ENCODE measurements at regions not wholly inside any gene's neighbourhood (a gene's known extent, or its start where the extent isn't known, plus 50 kb on each side); places are given as distances from the start of the nearest gene placed in this dataset.
A peak's percentile ranks its signal among the peaks of the same experiment; 100 is the strongest.
"Not testable (repeated sequence)": the region's sequence is repeated elsewhere in the genome, so short reads cannot be mapped to it uniquely, and the experiment has no call there.

DNA sequence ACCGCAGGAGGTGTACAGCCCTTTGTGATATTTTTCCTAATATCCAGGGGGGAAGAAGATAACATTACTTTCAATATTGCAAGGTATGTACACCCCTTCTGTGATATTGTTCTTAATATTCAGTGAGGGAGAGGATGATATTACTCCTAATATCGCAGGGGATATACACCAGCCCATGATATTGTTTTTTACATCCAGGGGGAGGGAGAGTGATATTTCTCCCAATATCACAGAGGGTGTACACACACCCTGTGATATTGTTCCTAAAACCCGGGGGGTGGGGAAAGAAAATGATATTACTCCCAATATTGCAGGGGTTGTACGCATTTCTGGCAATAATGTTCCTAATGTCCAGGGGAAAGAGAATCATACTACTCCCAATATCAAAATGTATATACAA is 58.0 kb upstream of the SLC25A48 start:
- no peak for DNase-seq

DNA sequence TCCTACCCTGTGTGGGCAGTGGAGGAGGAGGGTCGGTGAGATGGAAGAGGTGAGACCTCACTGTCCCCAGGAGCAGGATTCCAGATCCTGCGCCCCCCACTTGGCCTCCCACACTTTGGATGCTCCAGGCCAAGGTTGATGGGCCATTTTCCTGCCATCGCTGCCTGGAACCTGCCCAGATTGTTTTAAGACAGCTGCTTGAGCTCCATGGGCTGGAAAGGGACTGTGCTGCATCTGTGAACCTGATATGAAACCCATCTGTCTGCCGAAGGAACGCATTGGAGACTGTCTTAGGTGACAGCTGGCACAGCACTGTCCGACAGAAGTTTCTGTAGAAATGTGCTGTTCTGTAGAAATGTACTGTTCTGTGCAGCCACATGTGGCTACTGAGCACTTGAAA is 72.7 kb upstream of the SLC25A48 start:
- no peak for DNase-seq

DNA sequence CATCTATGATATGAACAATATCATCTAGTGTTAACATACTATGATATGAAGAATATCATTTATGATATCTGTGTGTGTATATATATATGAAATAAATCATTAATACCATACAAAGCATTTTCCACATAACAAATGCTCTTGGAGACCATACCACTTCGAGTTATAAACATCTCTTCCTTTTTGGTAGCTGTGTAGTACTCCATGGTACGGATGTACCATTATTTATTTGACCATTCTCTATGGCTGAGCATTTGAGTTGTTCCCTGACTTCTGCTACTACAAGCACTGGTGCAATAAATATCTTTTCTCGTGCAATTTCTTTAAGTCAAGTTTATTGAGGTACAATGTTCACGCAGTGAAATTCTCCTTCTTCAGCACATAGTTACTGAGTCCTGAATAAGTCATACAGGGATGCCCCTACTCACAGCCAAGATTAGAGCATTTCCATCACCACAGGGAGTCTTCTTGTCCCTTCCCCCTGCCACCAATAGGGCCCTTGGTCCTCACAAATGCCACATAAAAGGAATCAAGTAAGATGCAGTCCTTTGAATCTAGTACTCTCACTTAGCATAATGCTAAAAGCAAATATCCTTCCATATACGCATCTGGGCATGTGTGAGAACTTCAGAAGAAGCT is 75.2 kb upstream of the SLC25A48 start:
- DNase-seq, result no peak

DNA sequence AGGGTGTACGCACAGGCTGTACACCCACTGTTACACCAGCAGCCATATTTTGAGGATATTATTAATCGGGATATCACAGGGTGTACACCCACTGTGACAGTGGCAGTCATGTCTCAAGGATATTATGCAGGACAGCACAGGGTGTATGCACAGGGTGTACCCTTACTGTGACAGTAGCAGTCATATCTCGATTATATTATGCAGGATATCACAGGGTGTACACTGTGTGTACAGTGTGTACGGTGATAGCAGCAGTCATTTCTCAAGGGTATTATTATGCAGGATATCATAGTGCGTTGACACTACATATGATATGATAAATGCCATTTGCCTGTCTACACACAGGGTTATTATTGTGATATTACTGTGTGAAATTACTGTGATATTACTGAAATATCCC is 80.5 kb upstream of the SLC25A48 start:
- DNase-seq, result no peak

- no peak for DNase-seq
These were observed 84.0 kb upstream of the SLC25A48 start for GRCh38 chr5:135750506-135750905.

GRCh38 chr5:135747824-135748223 is 86.6 kb upstream of the SLC25A48 start:
- no peak for DNase-seq

DNA sequence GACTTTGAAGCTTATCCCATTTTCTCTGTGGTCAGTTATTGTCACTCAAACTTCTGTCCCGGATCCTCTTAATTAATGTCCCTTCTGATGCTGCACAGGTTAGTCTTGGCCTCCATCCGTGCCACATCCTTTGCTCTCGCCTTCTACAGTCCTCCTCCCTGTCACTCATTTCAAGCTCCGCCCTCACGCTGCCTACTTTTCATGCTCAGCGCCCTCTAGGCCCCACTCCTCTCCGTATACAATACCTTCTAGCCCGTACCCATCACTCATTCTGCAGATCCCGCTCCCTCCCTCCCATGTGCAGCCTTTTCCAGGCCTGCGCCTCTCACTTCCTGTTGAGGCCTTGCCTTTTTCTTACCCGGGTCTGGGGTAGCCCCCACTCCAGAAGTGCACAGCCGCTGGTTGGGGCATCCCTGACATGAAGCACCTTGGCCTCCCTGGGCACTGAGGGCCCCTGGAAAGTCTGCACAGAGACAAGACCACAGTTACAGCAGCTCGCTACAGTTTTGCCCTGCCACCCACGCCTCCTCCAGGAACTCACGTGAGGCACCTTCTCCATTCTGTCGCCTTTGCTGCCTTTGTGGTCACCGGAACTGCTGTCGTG is 88.5 kb upstream of the SLC25A48 start:
- no peak for DNase-seq

DNA sequence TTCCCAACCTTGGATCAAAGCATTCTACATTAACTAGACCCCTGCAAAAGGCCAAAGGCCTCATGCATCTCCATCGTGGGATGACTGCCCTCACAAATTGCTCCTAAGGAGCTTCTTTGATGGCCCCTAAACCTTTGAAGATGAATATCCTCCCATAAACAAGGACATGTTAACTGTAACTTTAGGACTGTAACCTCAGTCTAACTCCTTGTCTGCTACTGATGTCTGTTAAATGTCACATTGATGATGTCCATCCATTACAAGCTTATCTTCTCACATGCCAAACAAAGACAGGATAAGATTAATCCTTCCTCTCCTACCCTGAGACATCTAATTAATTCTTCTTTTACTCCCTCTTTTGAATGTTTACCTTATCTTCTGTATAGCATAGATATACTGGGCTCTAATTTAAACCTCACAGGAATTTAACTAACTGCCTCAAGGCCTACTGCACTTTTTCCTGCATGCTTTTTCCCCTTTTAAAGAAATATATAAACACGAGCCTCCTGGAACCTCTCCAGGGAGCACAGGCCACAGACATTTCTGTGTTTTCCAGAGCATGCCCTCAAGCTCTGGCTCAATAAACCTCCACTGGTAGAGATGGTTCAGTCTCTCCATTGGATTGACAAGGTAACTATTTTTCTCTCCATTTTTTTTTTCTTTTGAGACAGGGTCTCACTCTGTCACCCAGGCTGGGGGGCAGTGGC is 90.6 kb upstream of the SLC25A48 start:
- no peak for DNase-seq

DNA sequence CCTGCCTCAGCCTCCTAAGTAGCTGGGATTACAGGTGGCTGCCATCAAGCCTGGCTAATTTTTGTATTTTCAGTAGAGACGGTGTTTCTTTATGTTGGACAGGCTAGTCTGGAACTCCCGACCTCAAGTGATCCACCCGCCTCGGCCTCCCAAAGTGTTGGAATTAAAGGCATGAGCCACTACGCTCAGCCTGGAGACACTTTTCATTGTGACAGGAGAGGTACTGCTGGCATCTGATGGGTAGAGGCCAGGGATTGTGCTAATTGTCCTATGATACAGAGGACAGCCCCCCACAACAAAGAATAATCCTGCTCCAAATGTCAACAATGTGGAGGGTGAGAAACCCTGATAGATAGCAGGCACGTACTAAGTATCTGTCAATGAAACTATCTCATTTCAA is 91.3 kb upstream of the SLC25A48 start:
- DNase-seq, result no peak

- DNase-seq, result not testable (repeated sequence)
These were observed 92.2 kb upstream of the SLC25A48 start for GRCh38 chr5:135742240-135742639.

- no peak for DNase-seq
These were observed 93.4 kb upstream of the SLC25A48 start for GRCh38 chr5:135741040-135741439.

- DNase-seq, result no peak
These were observed 94.0 kb upstream of the SLC25A48 start for GRCh38 chr5:135740475-135740874.

DNA sequence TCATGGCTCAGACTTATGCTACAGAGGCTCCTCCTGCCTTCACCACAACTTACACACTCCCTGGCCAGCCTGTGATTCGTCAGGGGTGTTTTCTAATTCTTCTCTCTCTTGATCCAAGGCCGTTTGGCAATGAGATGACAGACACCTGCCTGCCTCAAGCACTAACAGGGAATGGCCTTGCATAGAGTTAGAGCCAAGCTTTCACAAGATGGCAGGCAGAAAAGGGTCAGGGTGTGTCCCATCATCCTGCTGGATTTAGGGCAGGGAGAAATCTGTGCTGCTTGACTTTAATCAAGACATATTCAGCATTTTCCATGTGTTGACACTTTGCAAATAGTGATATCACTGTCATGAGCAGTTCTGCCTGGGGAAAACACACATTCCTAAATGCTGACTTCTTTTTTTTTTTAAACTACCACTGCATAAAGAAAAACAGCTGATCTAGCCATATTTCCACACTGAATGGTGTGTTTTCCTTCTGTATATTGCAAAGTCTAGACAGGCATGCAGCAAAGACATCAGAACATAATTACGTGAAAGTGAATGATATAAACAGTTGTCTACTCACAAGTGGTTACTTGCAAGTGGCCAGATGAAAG is 95.0 kb upstream of the SLC25A48 start:
- DNase-seq, result peak; percentile 29

DNA sequence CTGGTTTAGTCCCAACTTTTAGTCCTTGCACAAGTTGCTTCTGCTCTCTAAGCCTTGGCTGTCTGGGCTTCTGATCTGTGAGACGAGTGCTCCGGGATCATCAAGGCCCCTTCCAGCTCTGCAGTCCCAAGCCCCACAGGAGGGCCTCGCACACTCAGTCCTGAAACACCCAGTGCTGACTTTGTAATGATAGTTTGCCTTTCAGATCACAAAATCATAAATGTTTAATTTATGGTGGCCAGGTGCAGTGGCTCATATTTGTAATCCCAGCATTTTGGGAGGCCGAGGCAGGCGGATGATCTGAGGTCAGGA is 95.9 kb upstream of the SLC25A48 start:
- no peak for DNase-seq

- DNase-seq, result no peak
These were observed 96.5 kb upstream of the SLC25A48 start for GRCh38 chr5:135737701-135738563.

GRCh38 chr5:135736952-135737351 is 97.5 kb upstream of the SLC25A48 start:
- not testable (repeated sequence) for DNase-seq

DNA sequence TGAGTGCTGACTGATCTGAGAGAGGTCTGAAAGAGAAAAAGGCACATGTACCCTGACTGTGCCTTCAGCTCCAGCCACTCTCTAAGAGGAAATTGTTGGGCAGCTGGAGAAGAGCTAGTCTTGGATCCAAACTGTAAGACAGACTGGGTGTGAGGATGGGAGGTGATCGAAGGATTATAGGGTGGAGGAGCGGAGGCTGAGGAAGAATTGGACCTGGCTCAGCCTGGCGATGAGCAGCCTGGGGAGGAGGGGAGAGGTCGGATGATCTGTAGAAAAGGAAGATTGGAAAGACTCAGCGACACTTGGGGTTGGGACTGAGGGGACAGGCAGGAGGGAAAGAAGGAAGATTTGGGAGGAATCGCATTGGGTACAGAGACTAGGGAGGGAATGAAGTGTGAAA is 98.6 kb upstream of the SLC25A48 start:
- DNase-seq, result no peak

DNA sequence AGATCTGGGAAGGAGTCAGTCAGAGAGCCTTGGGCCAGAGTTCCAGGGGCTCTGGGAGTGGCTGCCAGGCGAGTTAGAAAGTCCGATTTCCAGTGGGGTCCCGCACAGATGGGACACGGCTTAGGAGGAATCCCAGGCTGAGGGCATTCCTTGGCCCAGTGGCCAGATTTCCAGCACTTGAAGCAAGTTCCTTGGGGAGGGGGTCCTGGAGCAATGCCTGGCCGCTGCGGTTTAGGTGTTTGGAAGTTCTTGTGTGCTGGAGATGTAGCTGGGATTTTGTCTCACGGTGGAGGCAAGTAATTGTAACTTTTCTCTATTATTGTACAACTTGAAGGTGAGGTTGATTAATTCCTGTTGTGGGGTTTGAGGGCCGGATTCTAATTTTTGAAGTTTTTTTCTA is 99.5 kb upstream of the SLC25A48 start:
- DNase-seq, result not testable (repeated sequence)

DNA sequence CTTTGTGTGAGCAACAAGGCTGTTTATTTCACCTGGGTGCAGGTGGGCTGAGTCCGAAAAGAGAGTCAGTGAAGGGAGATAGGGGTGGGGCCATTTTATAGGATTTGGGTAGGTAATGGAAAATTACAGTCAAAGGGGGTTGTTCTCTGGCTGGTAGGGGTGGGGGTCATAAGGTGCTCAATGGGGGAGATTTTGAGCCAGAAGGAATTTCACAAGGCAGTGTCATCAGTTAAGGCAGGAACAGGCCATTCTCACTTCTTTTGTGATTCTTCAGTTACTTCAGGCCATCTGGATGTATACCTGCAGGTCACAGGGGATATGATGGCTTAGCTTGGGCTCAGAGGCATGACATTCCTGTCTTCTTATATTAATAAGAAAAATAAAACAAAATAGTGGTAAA is 103.4 kb upstream of the SLC25A48 start:
- DNase-seq, result not testable (repeated sequence)

GRCh38 chr5:135730161-135730560 is 104.3 kb upstream of the SLC25A48 start:
- peak; percentile 17 for DNase-seq

GRCh38 chr5:135729321-135729786 is 105.1 kb upstream of the SLC25A48 start:
- DNase-seq, result peak; percentile 39

DNA sequence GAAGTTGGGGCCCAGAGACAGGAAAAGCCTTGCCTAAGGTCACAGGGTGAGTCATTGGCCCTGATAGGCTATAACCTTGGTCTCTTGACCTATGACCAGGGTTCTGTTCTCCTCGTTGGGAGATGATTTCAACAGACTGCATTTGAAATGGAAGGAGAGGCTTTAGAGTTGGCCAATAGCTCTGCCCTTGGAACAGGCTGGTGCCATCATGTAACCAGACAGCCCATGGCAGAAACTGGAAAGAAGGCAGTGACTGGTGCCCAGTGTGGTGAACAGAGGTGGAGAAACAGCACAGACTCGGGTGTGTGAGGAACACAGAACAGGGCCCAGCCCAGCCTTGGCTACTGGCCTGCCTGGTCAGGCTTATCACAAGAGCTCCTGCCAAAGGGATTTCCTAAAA is 109.8 kb upstream of the SLC25A48 start:
- peak; percentile 42 for DNase-seq

DNA sequence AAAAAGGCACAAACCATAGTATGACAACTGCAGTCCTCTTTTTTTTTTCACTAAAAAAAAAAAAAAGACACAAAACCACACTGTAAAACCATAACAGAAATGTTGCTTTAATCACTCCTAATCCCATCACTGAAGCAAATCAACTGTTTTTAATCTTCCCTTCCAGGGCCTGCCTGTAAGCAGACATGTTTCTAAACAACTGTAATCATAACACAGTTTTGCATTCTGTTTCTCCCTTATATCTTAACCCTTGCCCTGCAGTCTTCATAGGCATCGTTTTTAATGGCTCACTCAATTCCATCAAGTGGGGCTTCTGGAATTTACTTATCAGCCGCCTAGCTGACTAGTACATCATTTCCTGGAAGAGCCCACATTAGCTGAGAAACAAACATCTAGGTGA is 111.0 kb upstream of the SLC25A48 start:
- no peak for DNase-seq
